OCI-LY7 (cell line): ENCODE measurements at regions not wholly inside any gene's neighbourhood (a gene's known extent, or its start where the extent isn't known, plus 50 kb on each side); places are given as distances from the start of the nearest gene placed in this dataset.

Experiments used
- BruUV-seq: library from RNA; stranded (reverse); fragments of 400-500 nt; replicated peaks from 2 replicates; lab custom pipeline; 2021; lab: Mats Ljungman, UMichigan
- CTCF ChIA-PET: fragments of 300-600 bp; sonication (Branson Sonifier 250); formaldehyde crosslinking; loops from one replicate; lab custom pipeline; 2022; ENCODE audit warnings: antibody characterized with exemption; ENCODE audit not compliant: unreplicated experiment; lab: Charles Lee
- POLR2A ChIA-PET: fragments of 300-600 bp; sonication (Branson Sonifier 250); formaldehyde crosslinking; loops from one replicate; lab custom pipeline; 2022; ENCODE audit warnings: antibody characterized with exemption; lab: Charles Lee
- DNase-seq: peaks from one replicate; pipeline ENCODE4 v3.0.0-alpha.2; 2015; ENCODE audit warnings: low spot score
- H2AFZ ChIP-seq: fragments of 200-600 bp; sonication (generic), shearing (Covaris generic); 2 replicates; pipeline ENCODE4 v1.6.1; 2014; ENCODE audit warnings: mild to moderate bottlenecking, antibody characterized with exemption, low read length, moderate library complexity
- H3K27ac ChIP-seq: fragments of 200-600 bp; sonication (generic); 2 replicates; pipeline ENCODE4 v1.5.1; 2014; ENCODE audit warnings: mixed run types, low read depth, mild to moderate bottlenecking, moderate library complexity, low read length, inconsistent platforms; ENCODE audit not compliant: poor library complexity, severe bottlenecking
- H3K36me3 ChIP-seq: fragments of 200-600 bp; sonication (generic); 2 replicates; pipeline ENCODE4 v1.6.1; 2014; ENCODE audit warnings: mild to moderate bottlenecking, antibody characterized with exemption, low read length, moderate library complexity, mixed read lengths; ENCODE audit not compliant: insufficient read depth
- H3K4me1 ChIP-seq: fragments of 200-600 bp; sonication (generic); 2 replicates; pipeline ENCODE4 v1.5.1; 2014; ENCODE audit warnings: mild to moderate bottlenecking, low read length; ENCODE audit not compliant: insufficient read depth, poor library complexity, severe bottlenecking
- H3K4me2 ChIP-seq: fragments of 200-600 bp; sonication (generic); 2 replicates; pipeline ENCODE4 v1.6.1; 2014; ENCODE audit warnings: mild to moderate bottlenecking, low read length
- H3K4me3 ChIP-seq: fragments of 200-600 bp; sonication (generic); 2 replicates; pipeline ENCODE4 v1.5.1; 2014; ENCODE audit warnings: mild to moderate bottlenecking, low read depth, low read length; ENCODE audit not compliant: poor library complexity, severe bottlenecking
- H3K79me2 ChIP-seq: fragments of 200-600 bp; sonication (generic); 2 replicates; pipeline ENCODE4 v1.6.1; 2016; ENCODE audit warnings: low read depth, mild to moderate bottlenecking, low read length, moderate library complexity, mixed read lengths; ENCODE audit not compliant: insufficient read depth
- H3K9me2 ChIP-seq: fragments of 200-600 bp; sonication (generic); 2 replicates; pipeline ENCODE4 v1.6.1; 2016; ENCODE audit warnings: mild to moderate bottlenecking, low read length, mixed read lengths; ENCODE audit not compliant: insufficient read depth
- H3K9me3 ChIP-seq: fragments of 200-600 bp; sonication (generic); 2 replicates; pipeline ENCODE4 v1.6.1; 2014; ENCODE audit warnings: mild to moderate bottlenecking, mixed run types, low read length, mixed read lengths
- H4K20me1 ChIP-seq: fragments of 200-600 bp; sonication (generic); 2 replicates; pipeline ENCODE4 v1.6.1; 2014; ENCODE audit warnings: mild to moderate bottlenecking, antibody characterized with exemption, low read length, moderate library complexity, mixed read lengths; ENCODE audit not compliant: insufficient read depth
- CTCF ChIP-seq: fragments of 200-600 bp; sonication (generic); conservative IDR thresholded peaks from 2 replicates; pipeline ENCODE4 v1.5.1; 2014; ENCODE audit warnings: mild to moderate bottlenecking, antibody characterized with exemption, low read length, moderate library complexity, mixed read lengths
- EZH2phosphoT487 ChIP-seq: fragments of 200-600 bp; sonication (generic); IDR thresholded peaks from 2 replicates; pipeline ENCODE4 v1.6.1; 2018; ENCODE audit warnings: low read depth, borderline replicate concordance, mild to moderate bottlenecking, mixed run types, antibody characterized with exemption, low read length, moderate library complexity, mixed read lengths
- intact Hi-C: fragments of 100-400 bp; cut with micrococcal nuclease; formaldehyde crosslinking; loops from one replicate; pipeline ENCODE4 v1.10.0; 2022; ENCODE audit not compliant: unreplicated experiment

- Histone ChIP-seq H4K20me1 (no peaks in the 10 kb centered on the region), H3K9me3 (no peaks in the 10 kb centered on the region), H2AFZ (no peak overlapping the region), H3K4me1 (no peaks in the 10 kb centered on the region), H3K4me3 (no peak overlapping the region), H3K36me3 (no peaks in the 10 kb centered on the region), H3K79me2 (no peaks in the 10 kb centered on the region), H3K9me2 (no peaks in the 10 kb centered on the region), H3K27ac (no peak overlapping the region), H3K4me2 (no peak overlapping the region)
- BruUV-seq = no TSS peak
- intact Hi-C loops = no loop called here
- ChIA-PET POLR2A (interaction anchor here (0.6 to 0.8 kb wide), 2 partner anchors 20 to 1453 kb away, joined by 4 to 5 read pairs; no protein-coding TSS in a partner anchor), CTCF (no interaction called here)
- no peak for DNase-seq
- no peak for TF ChIP-seq EZH2phosphoT487
- no peak for TF ChIP-seq CTCF
These were observed 138.1 kb downstream of the MIS18A start for GRCh38 chr21:32140604-32141317.

GRCh38 chr21:32140151-32140550 is 138.7 kb downstream of the MIS18A start:
- Histone ChIP-seq H3K79me2 (no peaks in the 10 kb centered on the region), H3K9me3 (no peaks in the 10 kb centered on the region), H3K4me3 (no peak overlapping the region), H4K20me1 (no peaks in the 10 kb centered on the region), H3K4me2 (no peak overlapping the region), H3K9me2 (no peaks in the 10 kb centered on the region), H3K4me1 (no peaks in the 10 kb centered on the region), H2AFZ (no peak overlapping the region), H3K27ac (no peak overlapping the region), H3K36me3 (no peaks in the 10 kb centered on the region)
- ChIA-PET CTCF (no interaction called here), POLR2A (interaction anchor here (0.5 to 0.8 kb wide), 2 partner anchors 20 to 281 kb away, joined by 3 to 5 read pairs; no protein-coding TSS in a partner anchor)
- BruUV-seq = no TSS peak
- DNase-seq = no peak
- TF ChIP-seq EZH2phosphoT487 = no peak
- TF ChIP-seq CTCF = no peak
- intact Hi-C loops = no loop called here

- Histone ChIP-seq H4K20me1 (no peaks in the 10 kb centered on the region), H3K36me3 (no peaks in the 10 kb centered on the region), H3K9me3 (no peaks in the 10 kb centered on the region), H2AFZ (no peak overlapping the region), H3K4me3 (no peak overlapping the region), H3K79me2 (no peaks in the 10 kb centered on the region), H3K9me2 (no peaks in the 10 kb centered on the region), H3K4me2 (no peak overlapping the region), H3K4me1 (no peaks in the 10 kb centered on the region), H3K27ac (no peak overlapping the region)
- BruUV-seq = no TSS peak
- TF ChIP-seq CTCF (no peak), EZH2phosphoT487 (no peak)
- intact Hi-C loops = no loop called here
- CTCF ChIA-PET = no interaction called here
- no peak for DNase-seq
- POLR2A ChIA-PET = no interaction called here
These were observed 140.2 kb downstream of the MIS18A start for GRCh38 chr21:32138658-32139057.
